ENCODE measurements at regions not wholly inside any gene's neighbourhood (a gene's known extent, or its start where the extent isn't known, plus 50 kb on each side); places are given as distances from the start of the nearest gene placed in this dataset.

DNA sequence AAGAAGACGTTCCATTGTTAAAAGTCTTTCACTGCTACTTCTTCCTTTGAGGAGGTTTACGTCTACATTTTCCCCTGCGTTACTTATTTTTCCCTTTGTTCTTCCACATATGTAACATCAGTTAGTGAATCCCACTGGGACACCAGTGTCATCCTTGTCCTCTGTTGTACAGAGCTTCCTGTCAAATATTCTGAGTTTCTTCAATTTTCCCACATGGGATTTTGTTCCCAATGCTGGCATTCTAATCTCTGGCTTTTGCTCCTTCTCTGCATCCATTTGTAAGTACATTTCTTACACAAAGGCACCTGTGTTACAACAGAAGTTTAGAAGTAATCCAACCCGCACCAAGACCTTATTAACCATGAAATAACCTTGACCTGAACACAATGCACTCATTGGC is 627.4 kb upstream of the PFKP start:
- no peak for TF ChIP-seq CTCF (IDR thresholded peaks at IDR 0.05)
- Histone ChIP-seq H3K27me3 (no peaks in the 10 kb centered on the region), H3K4me1 (no peaks in the 10 kb centered on the region), H3K27ac (no peak overlapping the region), H3K4me3 (no peak overlapping the region), H3K9me3 (peaks cover 0 to 5% (median 0%) of the 10 kb centered on the region in 11 donors), H3K36me3 (no peaks in the 10 kb centered on the region)
- DNase-seq (no peak), ATAC-seq (no peak)
- 52 to 73% methylated on average over 4 of the region's 4 CpGs for WGBS, 2 donors
- intact Hi-C loops (cut with DNase I), result no loop called here

DNA sequence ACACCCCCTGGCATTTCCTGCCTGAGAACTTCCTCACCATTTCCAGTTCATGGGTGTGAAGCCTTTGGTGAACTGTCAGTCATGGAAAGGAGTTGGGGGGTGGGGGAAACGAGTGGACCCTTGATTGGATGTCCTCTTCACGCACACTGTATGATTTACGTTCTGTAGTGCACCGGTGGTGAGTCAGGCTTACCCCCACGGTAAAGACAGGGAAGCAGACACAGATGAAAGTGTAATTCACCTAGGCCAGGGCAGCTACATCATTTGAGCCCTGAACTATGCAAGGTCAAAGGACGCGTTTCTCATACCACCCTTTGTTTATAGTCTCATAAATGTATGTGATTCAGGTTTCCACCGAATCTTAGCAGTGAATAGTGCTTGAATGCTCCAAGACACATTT is 628.3 kb upstream of the PFKP start:
- no peaks in the 10 kb centered on the region for H3K36me3 ChIP-seq
- DNase-seq (no peak), ATAC-seq (no peak)
- intact Hi-C loops (cut with DNase I), result no loop called here
- H3K27me3 ChIP-seq, result no peaks in the 10 kb centered on the region
- no peaks in the 10 kb centered on the region for H3K4me1 ChIP-seq
- TF ChIP-seq CTCF (IDR thresholded peaks at IDR 0.05), result no peak
- no peak overlapping the region for H3K27ac ChIP-seq
- 56 to 70% methylated on average over 8 of the region's 8 CpGs for WGBS, 2 donors
- H3K9me3 ChIP-seq, result peaks cover 0 to 8% (median 0%) of the 10 kb centered on the region in 11 donors
- H3K4me3 ChIP-seq, result no peak overlapping the region

DNA sequence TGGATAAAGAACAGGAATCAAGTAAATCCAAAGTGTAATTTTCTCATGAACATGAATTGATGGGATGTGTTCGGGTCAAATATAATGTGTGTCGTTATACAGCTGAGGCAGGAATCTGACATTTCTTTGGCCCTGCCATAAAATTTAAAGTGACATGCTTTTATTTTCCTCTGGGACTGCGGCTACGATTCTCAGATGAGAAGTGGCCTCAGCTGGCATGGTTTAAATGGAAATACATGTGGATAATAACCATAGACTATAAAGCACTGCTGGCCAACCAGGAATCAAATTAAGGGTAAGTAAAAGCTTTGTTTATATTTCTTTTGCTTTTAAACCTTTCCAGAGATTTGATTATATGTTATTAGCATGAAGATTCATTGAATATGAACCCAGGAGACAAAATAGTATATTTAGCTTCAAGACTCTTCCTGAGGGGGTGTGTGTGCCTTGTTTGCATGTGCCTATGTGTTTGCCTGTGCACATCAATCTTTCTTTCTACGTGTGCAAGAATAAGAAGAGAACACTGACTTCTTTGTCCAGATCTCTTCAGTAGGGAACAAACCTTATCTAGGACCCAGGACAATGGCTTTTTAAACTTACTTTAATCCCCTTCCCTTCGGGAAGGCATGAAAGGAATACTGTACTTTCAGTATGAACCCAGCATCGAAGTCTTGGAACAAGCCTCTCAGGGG is 629.0 kb upstream of the PFKP start:
- 68 to 72% methylated on average over 7 of the region's 7 CpGs for WGBS, 2 donors
- intact Hi-C loops (cut with DNase I), result no loop called here

DNA sequence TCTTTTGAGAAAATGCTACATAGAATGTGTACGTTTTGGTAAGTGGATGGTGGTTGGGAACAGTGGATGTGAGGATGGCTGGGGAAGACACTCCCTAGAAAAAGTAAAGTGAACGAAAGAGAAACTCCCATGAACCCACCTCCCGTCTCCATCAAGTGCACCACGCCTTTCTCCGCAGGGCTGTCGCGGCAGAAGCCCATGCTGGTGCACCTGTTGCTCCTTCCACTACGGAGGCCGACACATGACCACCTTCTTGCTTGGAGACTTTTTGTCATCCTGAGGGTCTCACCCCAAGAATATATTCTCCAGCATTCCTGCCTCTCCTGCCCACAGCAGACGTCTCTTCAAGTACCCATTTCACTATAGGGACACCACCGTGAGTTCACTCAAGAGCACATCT is 630.4 kb upstream of the PFKP start:
- no peaks in the 10 kb centered on the region for H3K4me1 ChIP-seq
- ATAC-seq (no peak), DNase-seq (no peak)
- 85 to 88% methylated on average over 11 of the region's 11 CpGs for WGBS, 2 donors
- no peak for TF ChIP-seq CTCF (IDR thresholded peaks at IDR 0.05)
- no peaks in the 10 kb centered on the region for H3K36me3 ChIP-seq
- H3K4me3 ChIP-seq, result no peak overlapping the region
- intact Hi-C loops (cut with DNase I), result no loop called here
- H3K27ac ChIP-seq, result no peak overlapping the region
- peaks cover 0 to 8% (median 0%) of the 10 kb centered on the region in 11 donors for H3K9me3 ChIP-seq
- no peaks in the 10 kb centered on the region for H3K27me3 ChIP-seq

More for the DNA sequence above, 629.0 kb upstream of the PFKP start:
- DNase-seq (no peak), ATAC-seq (no peak)
- H3K4me3 ChIP-seq, result no peak overlapping the region
- no peaks in the 10 kb centered on the region for H3K4me1 ChIP-seq
- no peak overlapping the region for H3K27ac ChIP-seq
- H3K9me3 ChIP-seq, result peaks cover 0 to 8% (median 0%) of the 10 kb centered on the region in 11 donors
- no peak for TF ChIP-seq CTCF (IDR thresholded peaks at IDR 0.05)
- H3K27me3 ChIP-seq, result no peaks in the 10 kb centered on the region
- H3K36me3 ChIP-seq, result no peaks in the 10 kb centered on the region
